ENCODE measurements at regions not wholly inside any gene's neighbourhood (a gene's known extent, or its start where the extent isn't known, plus 50 kb on each side); places are given as distances from the start of the nearest gene placed in this dataset.

DNA sequence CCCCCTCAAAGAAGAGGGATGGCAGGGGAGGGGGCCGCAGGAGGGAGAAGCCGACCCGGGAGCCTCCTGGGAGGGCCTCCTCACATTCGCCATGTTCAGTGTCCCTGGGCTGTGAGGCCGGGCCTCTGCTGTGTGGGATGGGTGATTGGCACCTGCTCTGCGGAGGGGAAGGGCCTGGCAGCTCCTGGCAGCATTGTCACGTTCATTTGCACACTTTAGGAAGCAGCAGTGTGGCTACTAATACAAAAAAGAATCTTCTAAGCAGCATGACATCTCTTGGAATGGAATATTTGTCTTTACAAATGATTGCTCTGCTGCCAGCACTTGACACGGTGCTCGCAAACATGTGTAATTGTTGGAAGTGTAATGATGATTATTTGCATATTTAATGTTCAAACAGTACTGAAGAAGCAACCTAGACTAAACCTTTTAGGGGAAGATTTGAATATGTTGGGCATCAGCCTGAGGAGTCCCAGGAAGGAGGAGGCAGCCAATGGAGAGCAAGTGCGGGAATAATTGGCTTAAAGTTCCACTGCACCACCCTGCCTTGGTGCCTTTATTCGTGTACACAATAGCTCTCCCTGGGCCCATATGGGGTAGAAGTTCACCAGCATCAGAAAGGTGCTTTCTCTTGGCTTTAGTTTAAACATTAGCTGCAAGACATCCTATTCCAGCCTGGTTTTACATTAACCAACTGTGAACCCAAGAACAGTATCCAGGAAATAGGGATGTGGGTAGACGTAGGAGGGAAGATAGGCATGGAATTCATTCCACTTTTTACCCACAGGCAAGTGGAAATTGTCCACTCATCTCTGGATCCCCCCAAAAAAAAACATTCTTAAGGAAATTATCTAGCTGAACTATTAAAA is 404.9 kb downstream of the TMEM182 start:
- TF ChIP-seq, protein P1, sequence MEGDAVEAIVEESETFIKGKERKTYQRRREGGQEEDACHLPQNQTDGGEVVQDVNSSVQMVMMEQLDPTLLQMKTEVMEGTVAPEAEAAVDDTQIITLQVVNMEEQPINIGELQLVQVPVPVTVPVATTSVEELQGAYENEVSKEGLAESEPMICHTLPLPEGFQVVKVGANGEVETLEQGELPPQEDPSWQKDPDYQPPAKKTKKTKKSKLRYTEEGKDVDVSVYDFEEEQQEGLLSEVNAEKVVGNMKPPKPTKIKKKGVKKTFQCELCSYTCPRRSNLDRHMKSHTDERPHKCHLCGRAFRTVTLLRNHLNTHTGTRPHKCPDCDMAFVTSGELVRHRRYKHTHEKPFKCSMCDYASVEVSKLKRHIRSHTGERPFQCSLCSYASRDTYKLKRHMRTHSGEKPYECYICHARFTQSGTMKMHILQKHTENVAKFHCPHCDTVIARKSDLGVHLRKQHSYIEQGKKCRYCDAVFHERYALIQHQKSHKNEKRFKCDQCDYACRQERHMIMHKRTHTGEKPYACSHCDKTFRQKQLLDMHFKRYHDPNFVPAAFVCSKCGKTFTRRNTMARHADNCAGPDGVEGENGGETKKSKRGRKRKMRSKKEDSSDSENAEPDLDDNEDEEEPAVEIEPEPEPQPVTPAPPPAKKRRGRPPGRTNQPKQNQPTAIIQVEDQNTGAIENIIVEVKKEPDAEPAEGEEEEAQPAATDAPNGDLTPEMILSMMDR (IDR thresholded peaks at IDR 0.05; ENCODE audit: low read depth, low read length, missing input control), result no peak
- TF ChIP-seq, protein P2, sequence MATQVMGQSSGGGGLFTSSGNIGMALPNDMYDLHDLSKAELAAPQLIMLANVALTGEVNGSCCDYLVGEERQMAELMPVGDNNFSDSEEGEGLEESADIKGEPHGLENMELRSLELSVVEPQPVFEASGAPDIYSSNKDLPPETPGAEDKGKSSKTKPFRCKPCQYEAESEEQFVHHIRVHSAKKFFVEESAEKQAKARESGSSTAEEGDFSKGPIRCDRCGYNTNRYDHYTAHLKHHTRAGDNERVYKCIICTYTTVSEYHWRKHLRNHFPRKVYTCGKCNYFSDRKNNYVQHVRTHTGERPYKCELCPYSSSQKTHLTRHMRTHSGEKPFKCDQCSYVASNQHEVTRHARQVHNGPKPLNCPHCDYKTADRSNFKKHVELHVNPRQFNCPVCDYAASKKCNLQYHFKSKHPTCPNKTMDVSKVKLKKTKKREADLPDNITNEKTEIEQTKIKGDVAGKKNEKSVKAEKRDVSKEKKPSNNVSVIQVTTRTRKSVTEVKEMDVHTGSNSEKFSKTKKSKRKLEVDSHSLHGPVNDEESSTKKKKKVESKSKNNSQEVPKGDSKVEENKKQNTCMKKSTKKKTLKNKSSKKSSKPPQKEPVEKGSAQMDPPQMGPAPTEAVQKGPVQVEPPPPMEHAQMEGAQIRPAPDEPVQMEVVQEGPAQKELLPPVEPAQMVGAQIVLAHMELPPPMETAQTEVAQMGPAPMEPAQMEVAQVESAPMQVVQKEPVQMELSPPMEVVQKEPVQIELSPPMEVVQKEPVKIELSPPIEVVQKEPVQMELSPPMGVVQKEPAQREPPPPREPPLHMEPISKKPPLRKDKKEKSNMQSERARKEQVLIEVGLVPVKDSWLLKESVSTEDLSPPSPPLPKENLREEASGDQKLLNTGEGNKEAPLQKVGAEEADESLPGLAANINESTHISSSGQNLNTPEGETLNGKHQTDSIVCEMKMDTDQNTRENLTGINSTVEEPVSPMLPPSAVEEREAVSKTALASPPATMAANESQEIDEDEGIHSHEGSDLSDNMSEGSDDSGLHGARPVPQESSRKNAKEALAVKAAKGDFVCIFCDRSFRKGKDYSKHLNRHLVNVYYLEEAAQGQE (IDR thresholded peaks at IDR 0.05), result no peak
- TF ChIP-seq FOXA1 (IDR thresholded peaks at IDR 0.05) (no peak), RAD21 (IDR thresholded peaks at IDR 0.05) (no peak), SP1 (IDR thresholded peaks at IDR 0.05) (no peak)
- TF ChIP-seq, protein P3, sequence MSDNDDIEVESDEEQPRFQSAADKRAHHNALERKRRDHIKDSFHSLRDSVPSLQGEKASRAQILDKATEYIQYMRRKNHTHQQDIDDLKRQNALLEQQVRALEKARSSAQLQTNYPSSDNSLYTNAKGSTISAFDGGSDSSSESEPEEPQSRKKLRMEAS (IDR thresholded peaks at IDR 0.05), result no peak
